Testis (tissue), 2 donors: ENCODE measurements at regions not wholly inside any gene's neighbourhood (a gene's known extent, or its start where the extent isn't known, plus 50 kb on each side); places are given as distances from the start of the nearest gene placed in this dataset.

Experiments used
- DNase-seq: peaks from one replicate; pipeline ENCODE4 v3.0.0-alpha.2; 2019
- H3K27ac ChIP-seq, 2 donors: fragments of 200-600 bp; sonication (generic); one replicate each; pipeline ENCODE4 v1.5.1; 2019
- H3K27me3 ChIP-seq: fragments of 200-600 bp; sonication (generic); one replicate; pipeline ENCODE4 v1.5.1; 2019
- H3K36me3 ChIP-seq: fragments of 200-600 bp; sonication (generic); one replicate; pipeline ENCODE4 v1.5.1; 2017; ENCODE audit warnings: low read depth; ENCODE audit errors: missing control alignments
- H3K4me1 ChIP-seq: fragments of 200-600 bp; sonication (generic); one replicate; pipeline ENCODE4 v1.5.1; 2019
- H3K4me3 ChIP-seq, 2 donors: fragments of 200-600 bp; sonication (generic); one replicate each; pipeline ENCODE4 v1.5.1; 2017 to 2019
- H3K9me3 ChIP-seq: fragments of 200-600 bp; sonication (generic); one replicate; pipeline ENCODE4 v1.5.1; 2017
- POLR2A ChIP-seq: fragments of 450-650 bp; IDR thresholded peaks from one replicate; pipeline ENCODE4 v1.6.1; 2017; ENCODE audit warnings: antibody characterized with exemption, mild to moderate bottlenecking, moderate library complexity
- WGBS, 2 donors: methylation state at CpG; one replicate each; pipeline ENCODE4 v1.1.5; 2018; 5-methylcytosine and 5-hydroxymethylcytosine counted together
- intact Hi-C: fragments of 100-400 bp; cut with DNase I; formaldehyde crosslinking; loops from one replicate; pipeline ENCODE4 v1.15.1; 2023; ENCODE audit warnings: low total_unique reads
- TF ChIP-seq, protein P1 (sequence below), 3 experiments: fragments of 450-650 bp in 2 of 3; fragments of 200-600 bp in 1 of 3; sonication (generic) in 1 of 3; IDR thresholded peaks; one replicate each; pipeline ENCODE4 v1.5.1; 2016 to 2019; ENCODE audit warnings: antibody characterized with exemption in 3 of 3, mild to moderate bottlenecking in 2 of 3, moderate library complexity in 1 of 3

DNA sequence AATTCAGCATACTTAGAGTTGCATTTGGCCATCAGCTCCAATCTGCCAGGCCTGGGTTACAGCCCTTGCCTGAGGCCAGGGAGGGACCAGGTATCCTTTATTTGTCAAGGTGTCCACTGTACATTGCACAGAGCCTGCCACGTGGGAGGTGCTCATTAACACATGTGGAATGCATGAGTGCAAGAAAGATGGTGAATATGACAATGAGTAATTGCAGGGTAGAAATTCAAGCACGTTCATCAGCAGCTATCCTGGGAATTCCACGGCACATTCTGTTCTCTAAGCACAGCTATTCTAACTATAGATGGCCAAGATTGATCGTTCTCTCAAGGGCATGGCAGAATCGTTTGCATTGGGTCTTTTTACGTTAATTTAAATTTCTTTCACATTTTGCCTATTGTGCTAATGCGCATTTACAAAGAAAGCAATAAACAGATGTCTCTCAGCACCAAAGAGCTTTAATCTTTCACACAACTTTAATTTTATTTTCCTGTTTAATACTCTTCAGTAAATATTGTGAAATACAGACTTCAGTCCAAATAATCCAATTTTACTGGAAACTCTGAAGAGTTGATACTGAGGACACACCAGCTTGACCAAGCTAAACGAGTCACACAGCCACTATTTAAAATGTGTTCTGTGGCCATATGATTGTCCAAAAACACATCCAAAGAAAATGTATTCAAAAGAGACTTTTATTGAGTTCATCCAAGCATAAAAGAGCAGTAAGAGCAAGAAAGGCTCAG is 1025.7 kb upstream of the TMEM132C start:
- Histone ChIP-seq H3K4me1 (no peaks in the 10 kb centered on the region), H3K36me3 (no peaks in the 10 kb centered on the region), H3K4me3 (no peak overlapping the region), H3K27ac (no peak overlapping the region), H3K27me3 (no peaks in the 10 kb centered on the region), H3K9me3 (no peaks in the 10 kb centered on the region)
- DNase-seq = no peak
- WGBS, 2 donors = 57 to 61% methylated on average over 8 of the region's 8 CpGs
- TF ChIP-seq, protein P1, sequence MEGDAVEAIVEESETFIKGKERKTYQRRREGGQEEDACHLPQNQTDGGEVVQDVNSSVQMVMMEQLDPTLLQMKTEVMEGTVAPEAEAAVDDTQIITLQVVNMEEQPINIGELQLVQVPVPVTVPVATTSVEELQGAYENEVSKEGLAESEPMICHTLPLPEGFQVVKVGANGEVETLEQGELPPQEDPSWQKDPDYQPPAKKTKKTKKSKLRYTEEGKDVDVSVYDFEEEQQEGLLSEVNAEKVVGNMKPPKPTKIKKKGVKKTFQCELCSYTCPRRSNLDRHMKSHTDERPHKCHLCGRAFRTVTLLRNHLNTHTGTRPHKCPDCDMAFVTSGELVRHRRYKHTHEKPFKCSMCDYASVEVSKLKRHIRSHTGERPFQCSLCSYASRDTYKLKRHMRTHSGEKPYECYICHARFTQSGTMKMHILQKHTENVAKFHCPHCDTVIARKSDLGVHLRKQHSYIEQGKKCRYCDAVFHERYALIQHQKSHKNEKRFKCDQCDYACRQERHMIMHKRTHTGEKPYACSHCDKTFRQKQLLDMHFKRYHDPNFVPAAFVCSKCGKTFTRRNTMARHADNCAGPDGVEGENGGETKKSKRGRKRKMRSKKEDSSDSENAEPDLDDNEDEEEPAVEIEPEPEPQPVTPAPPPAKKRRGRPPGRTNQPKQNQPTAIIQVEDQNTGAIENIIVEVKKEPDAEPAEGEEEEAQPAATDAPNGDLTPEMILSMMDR (IDR thresholded peaks at IDR 0.05) = no peak
- TF ChIP-seq POLR2A = no peak
- intact Hi-C loops = no loop called here

DNA sequence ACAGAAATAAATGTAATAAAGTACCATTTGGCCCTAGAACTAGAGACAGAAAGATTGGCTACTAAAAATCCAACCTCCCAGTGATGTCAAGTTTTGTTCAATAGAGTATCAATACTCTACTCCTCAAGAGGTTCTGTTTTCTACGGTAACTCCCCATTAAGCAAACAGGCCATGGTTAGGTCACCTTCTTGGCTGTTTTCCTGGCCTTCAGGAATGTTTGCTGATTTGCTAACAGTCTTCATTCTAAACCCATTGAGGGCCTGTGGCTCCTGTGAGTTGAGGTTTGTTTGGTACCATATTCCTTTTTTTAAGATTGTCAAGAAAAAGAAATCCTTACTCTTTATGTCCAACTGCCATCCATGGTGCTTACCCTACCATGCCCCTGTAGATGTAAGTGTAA is 1022.0 kb upstream of the TMEM132C start:
- no peaks in the 10 kb centered on the region for H3K36me3 ChIP-seq
- no peak for DNase-seq
- TF ChIP-seq, protein P1 (IDR thresholded peaks at IDR 0.05) = no peak
- no peak for TF ChIP-seq POLR2A
- no peaks in the 10 kb centered on the region for H3K27me3 ChIP-seq
- WGBS, 2 donors = 69 to 80% methylated on average over 1 of the region's 1 CpG
- H3K4me1 ChIP-seq = no peaks in the 10 kb centered on the region
- no peak overlapping the region for H3K4me3 ChIP-seq
- no peaks in the 10 kb centered on the region for H3K9me3 ChIP-seq
- intact Hi-C loops = no loop called here
- H3K27ac ChIP-seq = no peak overlapping the region

DNA sequence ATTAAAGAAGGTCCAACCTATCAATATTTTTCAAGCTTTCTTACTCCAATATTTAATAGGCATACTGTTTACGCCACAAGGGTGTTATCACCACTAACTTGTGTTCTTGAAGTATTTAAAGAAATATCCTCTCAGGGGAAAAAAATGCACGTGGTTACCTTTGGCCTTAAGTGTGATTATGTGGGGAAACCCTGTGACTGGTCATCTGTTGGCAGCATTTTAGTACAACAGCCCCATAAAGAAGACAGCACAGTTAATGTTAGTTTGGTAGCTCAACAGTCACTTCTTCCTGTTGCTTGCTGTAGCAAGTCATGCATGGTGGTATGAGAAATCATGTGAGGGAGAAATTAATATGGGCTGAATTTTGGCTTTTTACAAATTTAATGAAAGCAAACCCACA is 1021.5 kb upstream of the TMEM132C start:
- Histone ChIP-seq H3K4me3 (no peak overlapping the region), H3K4me1 (no peaks in the 10 kb centered on the region), H3K27me3 (no peaks in the 10 kb centered on the region), H3K27ac (no peak overlapping the region), H3K36me3 (no peaks in the 10 kb centered on the region), H3K9me3 (no peaks in the 10 kb centered on the region)
- intact Hi-C loops = no loop called here
- no peak for TF ChIP-seq POLR2A
- TF ChIP-seq, protein P1 (IDR thresholded peaks at IDR 0.05) = no peak
- no peak for DNase-seq
- 66 to 71% methylated on average over 2 of the region's 2 CpGs for WGBS, 2 donors

DNA sequence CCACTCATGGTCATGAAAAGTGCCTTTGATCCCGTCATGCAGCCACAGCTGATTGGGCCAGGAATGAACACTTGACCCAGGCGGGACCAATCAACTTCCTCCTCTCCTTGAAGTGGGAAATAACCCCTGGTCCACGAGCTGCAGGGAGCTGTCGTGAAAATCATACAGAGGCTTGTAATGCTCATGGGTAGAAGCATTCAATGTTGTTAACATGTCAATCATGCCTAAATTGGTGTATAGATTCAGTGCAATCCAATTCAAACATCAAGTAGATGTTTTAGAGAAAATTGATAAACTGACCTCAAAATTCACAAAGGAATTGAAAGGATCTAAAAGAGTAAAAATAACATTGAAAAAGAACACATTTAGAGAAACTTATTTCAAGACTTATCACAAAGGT is 1019.0 kb upstream of the TMEM132C start:
- Histone ChIP-seq H3K27me3 (no peaks in the 10 kb centered on the region), H3K27ac (no peak overlapping the region), H3K4me1 (no peaks in the 10 kb centered on the region), H3K4me3 (no peak overlapping the region), H3K9me3 (no peaks in the 10 kb centered on the region), H3K36me3 (no peaks in the 10 kb centered on the region)
- no peak for DNase-seq
- intact Hi-C loops = no loop called here
- WGBS, 2 donors = 59 to 63% methylated on average over 4 of the region's 4 CpGs
- TF ChIP-seq, protein P1 (IDR thresholded peaks at IDR 0.05) = no peak
- no peak for TF ChIP-seq POLR2A

DNA sequence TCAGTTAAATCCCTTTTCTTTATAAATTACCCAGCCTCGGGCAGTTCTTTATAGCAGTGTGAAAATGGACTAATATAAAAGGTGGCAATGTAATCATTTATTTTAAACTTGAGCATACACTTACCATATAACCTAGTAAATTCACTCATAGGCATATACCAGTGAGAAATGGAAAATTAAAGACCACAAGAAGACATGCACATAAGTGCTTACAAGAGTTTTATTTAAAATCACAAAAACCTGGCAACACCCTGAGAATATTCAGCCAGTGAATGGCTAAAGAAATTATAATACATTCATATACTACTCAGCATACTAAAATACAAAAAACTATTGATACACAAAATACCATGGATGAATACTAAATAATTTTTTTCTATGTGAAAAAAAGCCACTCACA is 1017.5 kb upstream of the TMEM132C start:
- DNase-seq = no peak
- H3K27ac ChIP-seq = no peak overlapping the region
- H3K27me3 ChIP-seq = no peaks in the 10 kb centered on the region
- no peaks in the 10 kb centered on the region for H3K36me3 ChIP-seq
- 83 to 94% methylated on average over 1 of the region's 1 CpG for WGBS, 2 donors
- no peaks in the 10 kb centered on the region for H3K9me3 ChIP-seq
- intact Hi-C loops = no loop called here
- no peaks in the 10 kb centered on the region for H3K4me1 ChIP-seq
- H3K4me3 ChIP-seq = no peak overlapping the region
- TF ChIP-seq, protein P1 (IDR thresholded peaks at IDR 0.05) = no peak
- no peak for TF ChIP-seq POLR2A
